ENCODE measurements at regions not wholly inside any gene's neighbourhood (a gene's known extent, or its start where the extent isn't known, plus 50 kb on each side); places are given as distances from the start of the nearest gene placed in this dataset.

- CTCF ChIA-PET: interaction anchor here (9.4 to 12.3 kb wide), 2 partner anchors 264 to 272 kb away, joined by 195 to 228 read pairs; no protein-coding TSS in a partner anchor
- Mint-ChIP-seq H3K4me1 (peaks cover 20% of the 10 kb centered on the region), H3K27me3 (no peaks in the 10 kb centered on the region), H3K9me3 (no peaks in the 10 kb centered on the region), H3K27ac (no peak overlapping the region), H3K4me3 (no peak overlapping the region), H3K36me3 (ENCODE audit: low read depth) (no peaks in the 10 kb centered on the region)
- POLR2A ChIA-PET: no interaction called here
- no peak for DNase-seq
Measured at GRCh38 chr14:100381395-100382105, 58.4 kb downstream of the SLC25A47 start.

DNA sequence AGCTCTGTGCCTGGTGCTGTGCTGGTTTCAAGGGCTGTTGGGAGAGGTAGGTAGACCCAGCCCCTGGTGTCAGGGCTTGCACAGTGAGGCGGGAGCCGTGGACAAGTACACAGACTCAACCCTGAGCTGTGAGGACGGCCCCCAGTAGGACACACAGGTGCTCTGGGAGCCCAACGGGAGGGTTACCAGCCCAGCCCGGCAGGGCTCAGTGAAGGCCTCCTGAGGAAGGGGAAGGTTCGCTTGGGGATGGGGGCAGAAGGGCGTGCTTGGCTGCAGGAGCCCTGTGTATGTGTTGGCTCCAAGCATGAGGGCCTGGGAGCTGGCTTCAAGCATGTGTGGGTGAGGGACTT lies 58.9 kb downstream of the SLC25A47 start:
- peaks cover 15% of the 10 kb centered on the region for H3K4me1 Mint-ChIP-seq
- H3K4me3 Mint-ChIP-seq: no peak overlapping the region
- H3K27ac Mint-ChIP-seq: no peak overlapping the region
- no peak for DNase-seq
- H3K36me3 Mint-ChIP-seq (ENCODE audit: low read depth): no peaks in the 10 kb centered on the region
- CTCF ChIA-PET: interaction anchor here (1.4 to 12.3 kb wide), 5 partner anchors 9 to 279 kb away, joined by 3 to 228 read pairs (median 5); no protein-coding TSS in a partner anchor
- H3K27me3 Mint-ChIP-seq: no peaks in the 10 kb centered on the region
- POLR2A ChIA-PET: interaction anchor here (3.8 kb wide), 1 partner anchor 264 kb away, joined by 23 read pairs; no protein-coding TSS in a partner anchor
- H3K9me3 Mint-ChIP-seq: no peaks in the 10 kb centered on the region

- no peak overlapping the region for H3K27ac Mint-ChIP-seq
- ChIA-PET POLR2A (interaction anchor here (1.6 to 3.8 kb wide), 2 partner anchors 262 to 270 kb away, joined by 7 to 23 read pairs; no protein-coding TSS in a partner anchor), CTCF (interaction anchor here (0.8 to 12.3 kb wide), 14 partner anchors 12 to 279 kb away, joined by 3 to 228 read pairs (median 6); no protein-coding TSS in a partner anchor)
- peak; percentile 74 for DNase-seq
- no peaks in the 10 kb centered on the region for H3K9me3 Mint-ChIP-seq
- no peaks in the 10 kb centered on the region for H3K36me3 Mint-ChIP-seq (ENCODE audit: low read depth)
- peaks cover 17% of the 10 kb centered on the region for H3K4me1 Mint-ChIP-seq
- no peaks in the 10 kb centered on the region for H3K27me3 Mint-ChIP-seq
- no peak overlapping the region for H3K4me3 Mint-ChIP-seq
Measured at GRCh38 chr14:100383727-100384158, 60.6 kb downstream of the SLC25A47 start.

DNA sequence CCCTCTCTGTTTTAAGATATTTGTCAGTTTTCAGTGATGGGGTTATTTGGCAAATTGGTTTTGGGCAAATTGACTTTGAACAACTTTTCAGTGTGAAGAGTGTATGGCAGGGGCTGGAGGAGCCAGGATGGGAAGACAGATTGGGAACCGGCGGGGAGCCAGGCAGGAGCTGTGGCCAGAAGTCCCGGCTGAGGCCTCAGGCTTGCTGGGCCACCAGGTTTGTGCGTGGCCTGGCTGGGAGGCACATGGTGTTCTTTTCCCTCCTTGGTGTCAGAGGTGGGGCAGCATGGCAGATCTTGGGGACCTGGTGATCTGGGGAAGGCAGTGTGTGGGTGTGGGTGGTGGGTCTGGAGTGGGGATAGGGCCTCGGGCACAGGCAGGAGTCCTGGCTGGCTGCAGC lies 61.1 kb downstream of the SLC25A47 start:
- H3K4me3 Mint-ChIP-seq: no peak overlapping the region
- H3K4me1 Mint-ChIP-seq: peaks cover 15% of the 10 kb centered on the region
- no peak overlapping the region for H3K27ac Mint-ChIP-seq
- ChIA-PET CTCF (interaction anchor here (0.6 to 12.3 kb wide), 19 partner anchors 9 to 297 kb away, joined by 3 to 228 read pairs (median 7); a partner anchor contains a TSS), POLR2A (interaction anchor here (1.4 to 3.8 kb wide), 2 partner anchors 9 to 262 kb away, joined by 4 to 23 read pairs; a partner anchor contains a TSS)
- H3K36me3 Mint-ChIP-seq (ENCODE audit: low read depth): no peaks in the 10 kb centered on the region
- no peaks in the 10 kb centered on the region for H3K9me3 Mint-ChIP-seq
- no peaks in the 10 kb centered on the region for H3K27me3 Mint-ChIP-seq
- no peak for DNase-seq

- no peak for DNase-seq
- no peak overlapping the region for H3K4me3 Mint-ChIP-seq
- no peaks in the 10 kb centered on the region for H3K27me3 Mint-ChIP-seq
- ChIA-PET POLR2A (interaction anchor here (1.4 to 3.8 kb wide), 2 partner anchors 10 to 261 kb away, joined by 4 to 23 read pairs; a partner anchor contains a TSS), CTCF (interaction anchor here (0.6 to 12.3 kb wide), 34 partner anchors 9 to 1244 kb away, joined by 3 to 228 read pairs (median 4); a partner anchor contains a TSS)
- H3K27ac Mint-ChIP-seq: no peak overlapping the region
- H3K4me1 Mint-ChIP-seq: peaks cover 15% of the 10 kb centered on the region
- H3K9me3 Mint-ChIP-seq: no peaks in the 10 kb centered on the region
- no peaks in the 10 kb centered on the region for H3K36me3 Mint-ChIP-seq (ENCODE audit: low read depth)
Measured at GRCh38 chr14:100384819-100385813, 62.0 kb downstream of the SLC25A47 start.

DNA sequence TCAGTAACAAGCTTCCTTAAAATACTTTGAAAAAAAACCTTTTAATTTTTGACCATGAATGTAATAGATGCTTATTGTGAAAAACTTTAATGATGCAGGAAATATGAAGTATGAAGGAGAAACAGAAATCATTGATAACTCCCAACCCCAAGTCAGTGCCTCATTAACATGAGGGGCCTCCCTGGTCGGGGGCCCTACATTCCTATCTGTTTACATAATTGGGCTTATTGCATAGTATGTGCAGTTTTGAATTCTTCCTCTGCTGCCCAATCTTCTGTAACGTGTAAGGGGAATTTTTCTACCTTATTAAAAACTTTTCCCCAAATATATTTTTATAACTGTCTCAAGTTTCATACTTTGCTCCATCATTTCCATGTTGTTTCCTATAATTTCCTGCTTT lies 63.0 kb downstream of the SLC25A47 start:
- ChIA-PET CTCF (interaction anchor here (0.8 to 12.3 kb wide), 20 partner anchors 8 to 1243 kb away, joined by 3 to 228 read pairs (median 5); a partner anchor contains a TSS), POLR2A (interaction anchor here (3.8 kb wide), 1 partner anchor 260 kb away, joined by 23 read pairs; no protein-coding TSS in a partner anchor)
- Mint-ChIP-seq H3K27me3 (no peaks in the 10 kb centered on the region), H3K9me3 (no peaks in the 10 kb centered on the region), H3K4me1 (peaks cover 15% of the 10 kb centered on the region), H3K27ac (no peak overlapping the region), H3K36me3 (ENCODE audit: low read depth) (no peaks in the 10 kb centered on the region), H3K4me3 (no peak overlapping the region)
- no peak for DNase-seq

- H3K36me3 Mint-ChIP-seq (ENCODE audit: low read depth): no peaks in the 10 kb centered on the region
- ChIA-PET POLR2A (no interaction called here), CTCF (interaction anchor here (0.8 to 12.3 kb wide), 4 partner anchors 16 to 266 kb away, joined by 3 to 228 read pairs (median 99); no protein-coding TSS in a partner anchor)
- H3K9me3 Mint-ChIP-seq: no peaks in the 10 kb centered on the region
- DNase-seq: no peak
- no peaks in the 10 kb centered on the region for H3K27me3 Mint-ChIP-seq
- H3K27ac Mint-ChIP-seq: no peak overlapping the region
- H3K4me3 Mint-ChIP-seq: no peak overlapping the region
- peaks cover 15% of the 10 kb centered on the region for H3K4me1 Mint-ChIP-seq
Measured at GRCh38 chr14:100386846-100387245, 63.7 kb downstream of the SLC25A47 start.

DNA sequence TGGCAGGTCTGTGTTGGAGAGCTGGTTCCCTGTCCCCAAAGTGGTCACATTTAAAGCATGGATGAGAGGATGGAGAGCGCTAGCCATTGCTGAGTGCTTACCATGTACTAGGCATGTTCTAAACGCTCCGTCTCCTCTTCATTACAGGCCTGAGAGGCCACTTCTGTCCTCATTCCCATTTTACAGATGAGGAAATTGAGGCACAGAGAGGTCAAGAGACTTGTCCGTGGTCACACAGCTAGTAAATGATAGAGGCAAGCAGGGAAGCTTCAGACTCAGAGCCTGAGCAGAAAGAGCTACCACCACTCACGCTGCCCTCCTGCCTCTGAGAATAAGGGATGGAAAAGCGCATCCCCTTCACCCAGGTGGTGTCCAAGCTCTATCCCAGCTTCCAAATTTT lies 64.3 kb downstream of the SLC25A47 start:
- no peak for DNase-seq
- Mint-ChIP-seq H3K36me3 (ENCODE audit: low read depth) (no peaks in the 10 kb centered on the region), H3K4me1 (peaks cover 15% of the 10 kb centered on the region), H3K4me3 (no peak overlapping the region), H3K27ac (no peak overlapping the region), H3K9me3 (no peaks in the 10 kb centered on the region), H3K27me3 (no peaks in the 10 kb centered on the region)
- ChIA-PET POLR2A (no interaction called here), CTCF (interaction anchor here (0.8 to 12.3 kb wide), 5 partner anchors 15 to 266 kb away, joined by 3 to 228 read pairs (median 3); no protein-coding TSS in a partner anchor)

- ChIA-PET POLR2A (no interaction called here), CTCF (interaction anchor here (1.1 to 12.3 kb wide), 4 partner anchors 14 to 265 kb away, joined by 3 to 228 read pairs (median 99); no protein-coding TSS in a partner anchor)
- Mint-ChIP-seq H3K4me1 (peaks cover 15% of the 10 kb centered on the region), H3K27me3 (no peaks in the 10 kb centered on the region), H3K9me3 (no peaks in the 10 kb centered on the region), H3K27ac (no peak overlapping the region), H3K4me3 (no peak overlapping the region), H3K36me3 (ENCODE audit: low read depth) (no peaks in the 10 kb centered on the region)
- DNase-seq: no peak
Measured at GRCh38 chr14:100388103-100389054, 65.2 kb downstream of the SLC25A47 start.

- no peaks in the 10 kb centered on the region for H3K9me3 Mint-ChIP-seq
- no peak overlapping the region for H3K27ac Mint-ChIP-seq
- H3K4me1 Mint-ChIP-seq: peaks cover 10% of the 10 kb centered on the region
- DNase-seq: no peak
- POLR2A ChIA-PET: no interaction called here
- H3K27me3 Mint-ChIP-seq: no peaks in the 10 kb centered on the region
- no peak overlapping the region for H3K4me3 Mint-ChIP-seq
- CTCF ChIA-PET: interaction anchor here (12.3 kb wide), 1 partner anchor 256 kb away, joined by 228 read pairs; no protein-coding TSS in a partner anchor
- H3K36me3 Mint-ChIP-seq (ENCODE audit: low read depth): no peaks in the 10 kb centered on the region
Measured at GRCh38 chr14:100389497-100390104, 66.5 kb downstream of the SLC25A47 start.

- H3K27ac Mint-ChIP-seq: no peak overlapping the region
- DNase-seq: no peak
- peaks cover 10% of the 10 kb centered on the region for H3K4me1 Mint-ChIP-seq
- ChIA-PET CTCF (interaction anchor here (0.8 to 12.3 kb wide), 2 partner anchors 8 to 254 kb away, joined by 3 to 228 read pairs; no protein-coding TSS in a partner anchor), POLR2A (no interaction called here)
- H3K4me3 Mint-ChIP-seq: no peak overlapping the region
- no peaks in the 10 kb centered on the region for H3K36me3 Mint-ChIP-seq (ENCODE audit: low read depth)
- H3K9me3 Mint-ChIP-seq: no peaks in the 10 kb centered on the region
- H3K27me3 Mint-ChIP-seq: no peaks in the 10 kb centered on the region
Measured at GRCh38 chr14:100391173-100391572, 68.0 kb downstream of the SLC25A47 start.
